Stimulated activated CD8-positive, alpha-beta memory T cell treated with anti-CD3 and anti-CD28 coated beads, Interleukin-4, amount 100 ng/mL, for 24 hours (primary cell): ENCODE measurements at regions not wholly inside any gene's neighbourhood (a gene's known extent, or its start where the extent isn't known, plus 50 kb on each side); places are given as distances from the start of the nearest gene placed in this dataset.

Experiments
- DNase-seq: peaks from one replicate; pipeline ENCODE4 v3.0.0-alpha.2; 2020; ENCODE audit warnings: low read depth

DNA sequence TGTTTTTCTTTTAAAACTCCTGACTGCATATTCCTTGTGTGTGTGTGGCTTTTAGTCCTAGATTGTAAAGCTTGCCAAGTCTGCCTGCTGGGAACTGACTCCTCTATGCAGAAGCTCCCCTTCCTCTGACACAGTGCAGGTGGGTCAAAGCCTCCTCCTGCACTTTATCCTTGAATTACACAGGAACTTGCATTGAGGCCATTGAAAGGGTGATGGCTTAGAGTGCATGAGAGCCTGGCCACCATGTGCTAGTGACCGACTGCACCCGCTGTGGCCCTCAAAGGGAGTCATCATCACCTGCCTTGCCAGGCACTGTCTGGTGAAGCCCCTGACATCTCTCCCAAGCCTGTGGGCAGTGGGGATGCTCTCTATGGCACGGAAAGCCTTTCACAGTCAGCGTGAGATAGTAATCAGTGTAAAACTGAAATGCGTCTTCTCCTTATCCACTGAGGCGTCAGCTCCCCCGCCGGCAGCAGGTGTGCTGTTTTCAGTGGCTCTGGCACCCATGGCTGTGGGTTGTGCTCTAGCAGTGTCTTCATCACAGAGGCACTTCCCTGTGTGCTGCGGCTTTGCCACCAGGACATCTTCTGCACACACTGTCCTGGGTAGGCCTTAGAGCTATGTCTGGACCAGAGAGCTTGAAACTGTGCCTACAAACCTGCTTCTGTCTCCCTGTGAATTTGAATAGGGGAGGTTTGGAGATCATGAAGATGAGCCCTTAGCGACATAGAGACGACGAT lies 87.9 kb downstream of the THBS2 start:
- DNase-seq, result no peak

DNA sequence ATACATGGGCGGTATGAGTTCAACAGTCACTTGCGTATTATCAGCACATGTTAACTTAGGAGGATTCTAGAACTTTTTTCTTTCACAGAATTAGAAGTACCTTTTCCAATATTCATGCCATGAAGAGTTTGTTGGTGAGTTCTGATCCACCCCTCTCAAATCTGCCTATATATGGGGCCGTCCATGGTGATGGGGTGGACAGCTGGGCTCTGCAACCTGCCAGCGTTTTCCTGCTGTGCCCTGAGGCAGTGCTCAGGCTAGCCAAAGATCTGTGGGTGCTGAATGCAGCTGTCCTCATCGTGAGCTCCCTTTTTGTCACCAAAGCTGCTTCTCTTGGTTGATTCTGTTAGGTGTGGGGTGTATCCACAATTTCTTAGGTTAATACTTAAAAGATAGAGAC lies 88.7 kb downstream of the THBS2 start:
- no peak for DNase-seq

DNA sequence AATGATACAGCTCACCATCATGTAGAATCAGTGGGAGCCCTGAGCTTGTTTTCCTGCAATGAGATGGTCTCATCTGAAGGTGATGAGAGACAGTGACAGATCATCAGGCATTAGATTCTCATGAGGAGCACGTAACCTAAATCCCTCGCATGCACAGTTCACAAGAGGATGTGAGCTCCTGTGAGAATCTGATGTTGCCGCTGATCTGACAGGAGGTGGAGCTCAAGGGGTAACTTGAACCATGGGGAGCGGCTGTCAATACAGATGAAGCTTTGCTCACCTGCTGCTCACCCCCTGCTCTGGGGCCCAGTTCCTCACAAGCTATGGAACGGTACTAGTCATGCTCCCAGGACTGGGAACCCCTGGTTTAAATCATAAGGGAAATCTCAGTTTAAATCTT lies 89.2 kb downstream of the THBS2 start:
- DNase-seq, result no peak

DNA sequence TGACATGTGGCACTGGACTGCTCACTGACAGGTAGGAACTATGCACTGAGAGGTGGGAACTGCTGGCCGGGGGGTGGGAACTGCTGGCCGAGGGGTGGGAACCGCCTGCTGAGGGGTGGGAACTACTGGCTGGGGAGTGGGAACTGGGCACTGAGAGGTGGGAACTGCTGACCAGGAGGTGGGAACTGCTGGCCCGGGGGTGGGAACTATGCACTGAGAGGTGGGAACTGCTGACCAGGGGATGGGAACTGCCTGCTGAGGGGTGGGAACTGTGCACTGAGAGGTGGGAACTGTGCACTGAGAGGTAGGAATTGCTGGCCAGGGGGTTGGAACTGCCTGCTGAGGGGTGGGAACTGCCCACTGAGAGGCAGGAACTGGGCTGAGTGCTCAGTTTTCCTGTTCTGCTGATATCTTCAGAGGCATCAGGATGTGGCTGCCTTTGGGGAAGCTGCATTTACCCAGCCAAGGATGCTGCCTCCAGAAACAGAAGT lies 90.2 kb downstream of the THBS2 start:
- DNase-seq, result no peak

DNA sequence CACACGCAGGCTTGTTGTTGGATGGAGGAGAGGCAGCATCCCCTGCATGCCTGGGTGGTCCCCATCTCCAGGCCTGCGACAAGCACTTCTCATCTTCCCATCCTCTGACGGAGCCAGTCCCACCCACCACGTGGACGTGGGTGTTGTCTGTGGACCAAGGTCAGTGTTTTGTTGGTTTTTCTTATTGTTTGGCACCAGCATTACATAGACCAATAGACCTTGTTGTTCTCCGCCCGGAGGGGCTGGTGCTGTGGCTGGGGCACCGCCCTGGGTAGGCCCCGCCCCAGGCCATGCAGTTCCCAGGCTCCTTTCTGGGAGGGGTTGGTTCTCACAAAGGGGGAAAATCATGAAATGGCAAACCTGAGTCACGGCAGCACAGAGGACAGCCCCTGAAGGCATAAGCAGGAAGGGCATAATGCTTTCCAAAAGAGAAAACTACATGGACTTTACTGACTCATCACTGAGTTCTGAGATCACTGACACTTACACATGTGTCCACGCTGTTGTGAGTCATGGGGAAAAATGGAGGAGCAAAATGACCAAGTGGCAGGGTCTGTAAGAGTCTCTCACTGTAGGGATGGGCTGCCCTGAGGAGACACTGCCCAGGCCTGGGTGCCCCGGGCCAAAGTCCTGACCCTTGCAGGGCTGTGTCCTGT lies 90.8 kb downstream of the THBS2 start:
- no peak for DNase-seq

DNA sequence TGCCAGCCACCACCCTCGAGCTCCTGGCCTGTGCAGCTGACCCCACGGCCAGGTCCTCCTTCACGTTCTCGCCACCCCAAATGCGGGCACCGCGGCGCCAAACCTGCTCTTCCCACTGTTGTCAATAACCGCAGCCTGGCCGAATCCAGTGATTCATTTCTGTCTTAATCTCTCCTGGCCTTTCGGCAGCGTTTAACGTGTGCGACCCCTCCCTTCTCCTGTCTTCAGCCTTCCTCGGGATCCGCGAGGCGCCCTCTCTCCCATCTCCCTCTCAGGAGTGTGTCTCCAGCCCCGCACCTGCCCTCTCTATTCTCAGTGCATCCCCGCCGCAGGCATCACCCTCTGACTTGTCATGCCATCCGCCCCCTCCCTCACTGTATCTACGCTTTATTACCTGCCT lies 91.4 kb downstream of the THBS2 start:
- no peak for DNase-seq

DNA sequence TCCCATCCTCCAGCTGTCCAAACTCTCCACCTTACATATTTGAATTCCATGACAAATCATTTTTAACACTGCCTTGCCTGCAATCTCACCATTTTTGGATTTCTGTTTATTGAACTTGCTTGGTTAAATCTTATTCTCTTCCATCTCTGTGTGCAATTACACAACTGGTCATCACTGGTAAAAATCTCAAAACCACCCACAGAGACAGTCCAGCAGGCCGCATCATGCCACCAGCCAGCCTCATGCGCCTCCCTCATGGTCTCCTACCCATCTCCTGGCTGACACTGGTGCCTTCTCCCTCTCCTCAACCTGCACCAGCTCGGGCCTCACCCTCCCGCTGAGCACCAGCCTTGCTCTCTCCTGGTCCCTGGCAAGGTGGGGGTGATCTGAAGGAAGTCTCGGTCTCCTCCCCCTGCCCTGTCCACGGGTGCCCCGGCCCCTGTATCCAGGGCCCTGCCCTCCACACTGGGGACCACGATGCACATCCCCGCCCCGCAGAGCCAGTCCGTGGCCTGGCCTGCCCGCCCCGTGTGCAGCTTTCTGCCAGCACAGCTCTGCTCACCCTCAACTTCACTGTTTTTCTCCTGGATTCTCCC lies 92.0 kb downstream of the THBS2 start:
- DNase-seq, result no peak

DNA sequence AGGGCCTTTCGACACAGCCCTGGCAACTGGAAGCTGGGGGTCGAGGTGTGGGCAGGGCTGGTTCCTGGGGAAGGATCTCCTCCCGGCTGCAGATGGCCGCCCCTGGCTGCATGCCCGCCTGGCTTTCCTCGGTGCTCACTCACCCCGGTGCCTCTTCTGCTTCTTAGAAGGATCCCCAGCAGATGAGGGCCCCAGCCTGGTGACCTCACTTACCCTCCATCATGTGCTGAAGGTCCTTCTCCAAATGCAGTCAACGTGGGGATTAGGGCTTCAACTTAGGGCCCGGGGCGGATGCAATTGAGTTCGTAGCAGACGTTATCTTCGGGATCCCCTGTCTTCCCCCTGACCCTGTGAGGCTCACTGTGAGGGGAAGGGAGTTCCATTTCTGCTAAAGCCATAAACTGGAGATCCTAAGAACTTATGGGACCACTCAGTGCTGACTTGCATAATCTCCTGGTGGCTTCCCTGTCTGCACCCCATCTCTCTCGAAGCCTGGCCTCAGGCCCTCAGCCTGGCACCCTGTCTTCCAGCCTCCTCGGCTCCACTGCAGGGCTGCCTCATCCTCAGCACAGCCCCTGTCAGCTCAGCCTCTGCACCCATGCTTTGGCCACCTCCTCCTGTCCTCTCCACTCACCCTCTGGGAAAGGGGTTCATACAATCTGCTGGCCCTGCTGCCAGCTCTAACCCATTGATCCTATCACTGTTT lies 92.6 kb downstream of the THBS2 start:
- DNase-seq, result no peak

DNA sequence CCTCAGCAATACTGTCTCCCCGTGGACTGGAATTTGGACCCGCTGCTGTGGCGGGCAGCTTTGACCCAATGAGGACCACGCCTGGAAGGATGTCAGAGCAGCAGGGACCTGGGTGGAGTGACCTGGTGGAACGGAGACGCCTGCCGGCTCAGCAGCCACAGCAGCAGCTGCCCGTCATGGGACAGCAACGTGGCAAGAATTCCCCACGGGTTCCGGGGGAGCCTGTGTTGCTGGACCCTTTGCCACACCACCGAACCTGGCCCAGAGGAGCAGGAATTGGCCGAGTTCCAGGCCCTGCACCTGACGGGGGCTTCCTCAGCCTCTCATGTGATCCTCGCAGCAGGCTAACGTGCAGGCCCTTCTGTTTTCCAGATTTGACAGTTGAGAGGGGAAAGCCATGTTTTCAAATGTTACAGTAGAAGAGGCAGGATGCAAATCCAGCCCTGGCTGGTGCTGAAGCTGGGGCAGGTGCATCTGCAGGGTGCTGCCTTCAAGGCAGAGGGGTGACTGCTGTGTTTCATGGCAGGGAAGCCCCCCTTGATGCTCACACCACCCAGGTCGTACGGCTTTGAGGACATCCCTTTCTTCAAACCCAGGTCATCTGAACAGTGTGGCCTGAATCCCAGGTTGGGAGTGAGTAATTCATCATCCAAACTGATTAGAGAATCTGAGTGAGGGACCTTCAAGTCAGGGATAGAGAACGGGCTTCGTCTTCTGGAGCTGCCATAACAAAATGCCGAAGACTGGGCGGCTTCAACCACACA lies 93.4 kb downstream of the THBS2 start:
- no peak for DNase-seq

DNA sequence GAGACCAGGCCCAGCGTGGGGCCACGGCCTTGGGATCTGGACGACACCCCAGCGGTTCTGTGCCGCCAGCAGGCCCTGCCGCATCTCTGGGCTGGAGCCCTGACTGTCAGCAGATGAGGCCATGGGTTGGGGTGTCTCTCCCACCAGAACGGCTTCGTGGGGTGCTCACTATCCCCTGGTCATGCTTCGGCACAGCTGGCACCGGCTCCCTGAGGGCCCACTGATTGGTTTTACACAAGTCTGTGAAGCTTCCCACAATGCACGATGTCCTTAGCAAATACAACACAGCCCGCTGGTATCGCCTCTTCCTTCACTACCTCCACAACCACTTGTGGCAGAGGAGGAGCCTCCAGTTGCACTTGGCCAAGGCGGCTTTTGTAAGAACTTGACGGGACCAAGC lies 94.3 kb downstream of the THBS2 start:
- no peak for DNase-seq

DNA sequence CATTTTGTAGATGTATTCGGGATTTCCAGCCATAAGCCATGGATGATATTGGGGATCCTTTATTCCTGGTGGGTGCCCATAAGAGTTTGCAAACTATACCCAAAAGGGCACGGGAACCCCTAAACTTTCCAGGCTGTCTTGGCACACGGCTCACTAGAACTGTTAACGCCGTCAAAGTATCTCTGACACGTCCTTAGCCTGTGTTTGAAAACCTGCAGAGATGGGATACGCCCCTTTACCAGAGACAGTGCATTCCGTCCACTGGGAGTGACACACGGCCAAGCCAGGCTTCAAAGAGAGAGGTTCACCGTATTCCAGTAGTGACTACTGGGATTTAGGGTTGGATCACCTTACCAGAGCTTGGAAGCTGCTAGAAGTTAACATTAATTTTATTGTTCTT lies 95.0 kb downstream of the THBS2 start:
- no peak for DNase-seq

DNA sequence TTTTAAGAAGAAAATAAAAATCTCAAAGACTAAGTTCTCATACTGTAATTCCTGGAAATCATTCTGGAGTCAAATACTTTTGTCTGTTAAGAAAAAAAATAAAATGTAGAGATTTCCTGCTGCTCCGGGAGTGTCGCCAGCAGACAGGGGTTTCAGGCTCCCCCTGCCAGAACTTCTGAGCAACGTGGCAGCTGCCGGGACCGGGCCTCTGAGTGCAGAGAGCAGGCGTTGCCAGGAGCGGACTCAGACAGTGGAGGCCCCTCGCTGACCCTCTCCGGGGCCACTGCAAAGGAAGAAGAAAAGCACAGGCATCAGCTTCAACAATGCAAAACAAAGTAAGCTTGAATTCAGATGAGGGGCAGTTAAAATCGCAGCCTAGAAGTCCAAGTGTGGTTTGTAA lies 95.5 kb downstream of the THBS2 start:
- DNase-seq, result no peak

DNA sequence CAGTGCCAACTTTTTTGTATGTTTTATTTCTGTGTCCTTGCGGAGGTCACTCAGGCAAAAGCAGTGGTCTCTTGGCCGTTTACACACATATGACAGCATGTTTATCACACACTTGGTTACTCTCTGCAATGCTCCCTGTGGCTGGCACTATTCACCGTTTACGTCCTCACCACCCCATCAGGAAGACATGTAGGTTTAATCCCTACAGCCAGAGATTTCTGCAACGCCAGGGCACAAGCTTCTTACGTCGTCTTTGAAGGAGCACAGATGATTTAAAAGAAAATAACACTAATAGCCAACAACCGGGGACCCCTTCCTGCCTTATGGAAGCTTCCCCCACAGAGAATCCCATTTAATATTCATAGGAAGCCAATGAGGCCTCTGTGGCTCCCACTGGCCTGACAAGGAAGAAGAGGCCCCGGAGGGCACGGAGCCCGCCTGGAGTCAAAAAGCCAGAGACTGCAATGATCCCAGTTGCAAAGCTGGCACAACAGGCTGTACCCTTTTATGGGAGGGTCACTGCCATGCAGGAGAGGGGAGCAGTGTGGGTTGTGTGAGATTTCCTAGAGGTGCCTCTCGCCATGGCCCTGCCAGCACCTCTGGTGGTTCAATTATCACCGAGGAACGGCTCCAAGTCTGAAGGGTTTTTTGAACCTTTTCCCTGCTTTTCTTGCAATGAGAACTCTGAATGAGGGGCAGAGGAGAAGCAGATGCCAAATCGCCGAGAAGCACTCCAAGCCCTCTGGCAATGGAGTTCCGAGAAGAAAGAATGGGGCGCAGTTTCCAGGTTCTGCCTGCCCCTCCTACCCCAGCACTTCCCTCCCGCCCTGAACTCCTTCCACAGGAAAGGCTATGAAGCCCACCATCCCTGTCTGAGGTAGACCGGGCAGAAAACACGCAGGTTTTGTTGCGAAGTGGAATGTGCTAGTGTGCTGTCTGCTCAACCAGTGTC lies 96.2 kb downstream of the THBS2 start:
- no peak for DNase-seq

DNA sequence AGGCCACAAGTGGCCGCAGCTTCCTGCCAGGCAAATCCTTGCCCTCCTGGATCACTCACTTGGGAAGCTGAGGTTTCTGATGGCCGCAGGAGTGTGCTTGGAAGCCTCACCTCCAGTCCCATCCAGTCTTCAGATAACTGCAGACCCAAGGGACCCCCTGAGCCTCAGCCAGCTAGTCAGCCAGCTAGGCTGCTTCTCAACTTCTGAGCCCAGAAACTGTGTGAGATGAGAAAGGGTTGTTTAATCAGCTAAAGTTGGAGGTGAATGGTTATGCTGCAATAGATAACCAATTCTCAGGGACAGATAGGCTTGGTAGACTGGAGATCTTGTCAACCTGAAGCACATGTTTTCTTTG lies 96.9 kb downstream of the THBS2 start:
- no peak for DNase-seq

DNA sequence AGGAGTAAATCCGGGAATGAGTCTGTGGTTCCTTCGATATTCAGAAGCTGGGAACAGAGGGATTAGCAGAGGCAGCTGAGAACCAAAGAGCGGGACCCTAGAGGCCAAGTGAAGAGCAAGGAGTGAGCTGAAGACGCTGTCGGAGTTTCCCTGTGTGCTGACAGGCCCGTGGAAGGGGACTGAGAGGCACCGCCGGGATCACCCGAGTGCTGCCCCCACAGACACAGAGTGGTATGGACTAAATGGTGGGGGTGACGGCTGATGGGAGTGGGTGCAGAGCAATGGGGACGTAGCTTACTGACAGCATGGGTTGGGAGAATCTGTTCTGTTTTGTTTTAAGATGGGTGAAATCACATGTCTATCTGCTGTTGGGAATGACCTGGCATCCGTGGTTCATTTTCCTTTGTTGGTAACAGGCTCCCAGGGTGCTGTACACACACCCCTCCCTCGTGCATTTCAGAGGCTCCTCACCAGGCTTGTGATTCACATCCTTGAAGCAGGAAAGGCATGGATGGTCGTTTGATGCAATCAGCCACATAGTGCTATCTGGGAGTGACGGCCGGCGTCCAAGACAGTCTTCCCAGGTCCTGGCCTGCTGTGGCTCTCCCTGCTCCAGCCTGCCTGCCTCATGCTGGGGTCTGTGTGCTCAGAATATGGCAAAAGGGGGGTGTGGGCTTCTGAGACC lies 97.4 kb downstream of the THBS2 start:
- no peak for DNase-seq

DNA sequence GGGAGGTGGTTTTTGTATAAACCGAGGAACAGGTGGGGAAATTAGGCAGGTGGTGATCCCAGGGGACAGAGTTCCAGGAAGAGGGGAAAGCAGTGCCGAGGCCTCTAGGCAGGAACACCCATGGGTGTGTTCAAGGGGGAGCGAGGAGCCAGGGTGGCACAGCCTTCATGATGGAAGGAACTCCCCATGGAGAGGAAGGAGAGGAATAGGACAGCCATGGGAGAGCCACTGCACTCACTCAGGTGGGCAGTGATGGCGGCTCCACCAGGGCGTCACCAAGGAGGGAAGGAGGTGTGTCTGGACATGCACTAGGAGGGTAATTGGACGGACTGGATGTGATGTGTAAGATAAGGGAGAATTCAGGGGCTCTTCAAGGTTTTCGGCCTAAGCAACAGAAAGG lies 98.2 kb downstream of the THBS2 start:
- no peak for DNase-seq

DNA sequence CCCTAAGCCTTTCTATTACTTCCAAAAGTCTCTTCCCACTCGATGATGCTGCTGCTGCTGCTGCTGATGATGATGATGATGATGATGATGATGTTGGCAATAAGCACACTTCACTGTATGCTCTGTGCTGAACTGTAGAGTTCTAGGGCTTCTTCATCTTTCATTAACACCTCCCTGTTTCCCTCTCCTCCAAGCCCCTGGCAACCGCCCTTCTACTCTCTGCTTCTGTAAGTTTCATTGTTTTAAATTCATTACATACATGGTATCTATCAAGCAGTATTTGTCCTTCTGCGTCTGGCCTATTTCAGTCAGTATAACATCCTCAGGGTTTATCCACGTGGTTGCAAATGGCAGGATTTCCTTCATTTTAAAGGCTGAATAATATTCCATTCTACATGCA lies 100.2 kb downstream of the THBS2 start:
- DNase-seq, result no peak

DNA sequence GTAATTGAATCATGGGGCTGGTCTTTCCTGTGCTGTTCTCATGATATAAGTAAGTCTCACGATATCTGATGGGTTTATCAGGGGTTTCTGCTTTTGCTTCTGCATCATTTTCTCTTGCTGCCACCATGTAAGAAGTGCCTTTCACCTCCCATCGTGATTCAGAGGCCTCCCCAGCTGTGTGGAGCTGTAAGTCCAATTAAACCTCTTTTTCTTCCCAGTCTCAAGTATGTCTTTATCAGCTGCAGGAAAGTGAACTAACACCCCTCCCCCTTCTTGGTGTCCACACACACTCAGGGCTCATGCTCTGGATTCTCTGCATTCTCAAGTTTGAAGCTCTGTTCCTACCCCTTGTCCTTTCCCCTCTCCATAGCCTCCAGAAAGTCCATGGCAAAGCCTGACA lies 107.1 kb downstream of the THBS2 start:
- DNase-seq, result no peak

DNA sequence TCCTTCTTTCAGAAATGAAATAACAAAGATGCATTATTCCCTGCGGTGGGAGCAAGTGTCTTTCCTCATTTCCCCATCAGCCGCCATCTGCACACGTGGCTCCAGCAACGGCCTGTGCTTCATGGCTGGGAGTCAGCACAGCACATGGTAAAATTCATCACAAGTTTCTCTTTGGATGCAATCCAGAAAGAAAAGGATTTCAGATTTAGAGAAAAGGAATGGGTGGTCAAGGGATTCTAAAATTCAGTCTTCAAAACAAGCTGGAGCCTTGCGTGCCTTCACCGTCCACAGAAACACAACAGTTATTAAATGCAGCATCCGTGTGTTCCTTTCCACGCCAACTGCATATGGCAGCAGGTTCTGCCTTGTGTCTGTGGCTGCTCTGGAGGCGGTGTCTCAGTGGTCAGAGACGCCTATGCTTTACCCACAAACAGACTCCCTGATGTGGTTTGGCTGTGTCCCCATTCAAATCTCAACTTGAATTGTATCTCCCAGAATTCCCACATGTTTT lies 107.6 kb downstream of the THBS2 start:
- DNase-seq, result no peak

DNA sequence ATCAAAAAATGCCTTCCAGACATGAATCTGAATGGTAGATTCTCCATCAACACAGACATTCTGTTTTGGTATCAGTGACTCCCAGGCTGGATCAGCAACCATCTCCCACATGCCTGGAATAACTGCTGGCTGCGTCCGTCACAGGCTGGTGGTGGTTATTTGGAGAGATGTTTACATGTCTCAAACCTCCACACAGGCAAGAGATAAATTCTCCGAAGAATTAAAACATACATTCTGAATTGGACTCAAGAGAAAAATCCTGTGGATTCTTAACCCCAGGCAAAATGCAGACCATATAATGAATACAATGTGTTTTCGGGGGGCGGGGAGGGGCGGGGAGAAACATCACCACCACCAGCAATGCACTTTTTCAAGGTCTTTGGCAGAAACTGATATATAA lies 108.2 kb downstream of the THBS2 start:
- DNase-seq, result no peak
